K562 (cell line): ENCODE measurements at regions not wholly inside any gene's neighbourhood (a gene's known extent, or its start where the extent isn't known, plus 50 kb on each side); places are given as distances from the start of the nearest gene placed in this dataset.

Source experiments
- ATAC-seq: fragments of 200-7000 bp; cut with Tn5 transposase; 3 replicates; pipeline ENCODE4 v1.9.1; 2020; ENCODE audit warnings: moderate library complexity
- BruUV-seq: library from RNA; stranded (reverse); fragments of 400-500 nt; replicated peaks from 2 replicates; lab custom pipeline; 2021; lab: Mats Ljungman, UMichigan
- CTCF ChIA-PET: fragments of 300-600 bp; formaldehyde crosslinking; extraction: SDS; loops from one replicate; lab custom pipeline; 2021; ENCODE audit warnings: low intra/inter-chr PET ratio; lab: Yijun Ruan, JAX
- POLR2A ChIA-PET: fragments of 300-600, 350-650 bp; sonication (Branson Sonifier 250); formaldehyde crosslinking; extraction: SDS; loops from one replicate; lab custom pipeline; 2021; ENCODE audit warnings: antibody characterized with exemption, inconsistent platforms; lab: Yijun Ruan, JAX
- DNase-seq, 4 experiments: peaks; one replicate each; pipeline versions ENCODE4 v3.0.0 to v3.0.0-alpha.2; 2011 to 2018; ENCODE audit warnings: low spot score in 3 of 4, mixed read lengths in 3 of 4; ENCODE audit errors: extremely low read depth in 1 of 4
- FAIRE-seq: peaks from 2 replicates; lab custom pipeline; 2011; peaks lifted over from hg19 to GRCh38; lab: Jason Lieb, UNC
- H2AFZ ChIP-seq: 2 replicates; pipeline ENCODE4 v1.6.0; 2011; ENCODE audit warnings: low read depth, low read length, control low read depth, inconsistent platforms
- H3K27ac ChIP-seq: fragments of 200-600 bp; 3 replicates; pipeline ENCODE4 v1.8.0; 2011; ENCODE audit warnings: low read depth, mild to moderate bottlenecking, control low read depth, inconsistent platforms, low read length, moderate library complexity, mixed read lengths; ENCODE audit errors: extremely low read depth
- H3K27me3 ChIP-seq, 2 experiments: fragments of 300-600 bp in 1 of 2; 2 replicates in 1 of 2; 3 replicates in 1 of 2; pipeline versions ENCODE4 v1.6.0 to v1.8.0; 2011; ENCODE audit warnings: inconsistent platforms in 2 of 2, low read length in 2 of 2, mild to moderate bottlenecking in 1 of 2, mixed read lengths in 1 of 2, moderate library complexity in 1 of 2; ENCODE audit not compliant: control insufficient read depth in 2 of 2, insufficient read depth in 2 of 2
- H3K36me3 ChIP-seq: fragments of 300-600 bp; 3 replicates; pipeline ENCODE4 v1.8.0; 2011; ENCODE audit warnings: mild to moderate bottlenecking, low read length, inconsistent platforms; ENCODE audit not compliant: control insufficient read depth, insufficient read depth
- H3K4me1 ChIP-seq, 2 experiments: fragments of 200-600 bp in 1 of 2; replicated peaks in 1 of 2; 2 replicates in 1 of 2; 3 replicates in 1 of 2; pipeline versions ENCODE4 v1.5.1 to v1.8.0; 2011; ENCODE audit warnings: inconsistent platforms in 2 of 2, low read length in 2 of 2, mild to moderate bottlenecking in 1 of 2, mixed read lengths in 1 of 2, moderate library complexity in 1 of 2; ENCODE audit not compliant: control insufficient read depth in 2 of 2, insufficient read depth in 2 of 2
- H3K4me2 ChIP-seq: 2 replicates; pipeline ENCODE4 v1.6.1; 2011; ENCODE audit warnings: low read length, control low read depth, inconsistent platforms, mixed read lengths; ENCODE audit not compliant: insufficient read depth
- H3K4me3 ChIP-seq: fragments of 200-600 bp; sonication (generic), shearing (Covaris generic); 2 replicates; pipeline ENCODE4 v1.5.1; 2016; ENCODE audit warnings: control low read depth, inconsistent platforms
- H3K79me2 ChIP-seq: fragments of 200-600 bp; 3 replicates; pipeline ENCODE4 v1.8.0; 2011; ENCODE audit warnings: low read length, inconsistent platforms; ENCODE audit not compliant: control insufficient read depth, insufficient read depth
- H3K9ac ChIP-seq, 2 experiments: 2 replicates each; pipeline versions ENCODE4 v1.6.0 to v1.6.1; 2011; ENCODE audit warnings: low read depth in 2 of 2, low read length in 2 of 2, control low read depth in 1 of 2, inconsistent platforms in 1 of 2, mild to moderate bottlenecking in 1 of 2, mixed read lengths in 1 of 2; ENCODE audit not compliant: insufficient read depth in 1 of 2
- H3K9me1 ChIP-seq: one replicate; pipeline ENCODE4 v1.6.0; 2011; ENCODE audit warnings: inconsistent platforms, mild to moderate bottlenecking, low read length, moderate library complexity; ENCODE audit not compliant: control insufficient read depth, insufficient read depth
- H3K9me3 ChIP-seq: replicated peaks from 2 replicates; pipeline ENCODE4 v1.5.1; 2011; ENCODE audit warnings: low read depth, low read length, inconsistent platforms; ENCODE audit not compliant: control insufficient read depth, insufficient read depth
- H4K20me1 ChIP-seq: replicated peaks from 2 replicates; pipeline ENCODE4 v1.6.1; 2011; ENCODE audit warnings: low read length, inconsistent platforms, mixed read lengths; ENCODE audit not compliant: control insufficient read depth, insufficient read depth
- ATF1 ChIP-seq, 2 experiments: fragments of 450-650 bp in 1 of 2; IDR thresholded peaks; 2 replicates each; pipeline ENCODE4 v1.6.1; 2016; ENCODE audit warnings: missing compliant biosample characterization in 1 of 2, missing genetic modification characterization in 1 of 2
- BHLHE40 ChIP-seq: IDR thresholded peaks from 2 replicates; pipeline ENCODE4 v1.6.1; 2011; ENCODE audit warnings: low read length, improper control_type of control experiment
- CHD4 ChIP-seq: fragments of 200-600 bp; sonication (generic); IDR thresholded peaks from 3 replicates; pipeline ENCODE4 v1.6.1; 2012; ENCODE audit warnings: low read depth, mild to moderate bottlenecking, mixed read lengths, low read length, inconsistent platforms; ENCODE audit not compliant: insufficient read depth, insufficient replicate concordance, poor library complexity, severe bottlenecking
- FOXK2 ChIP-seq, 2 experiments: fragments of 450-650 bp; IDR thresholded peaks in 1 of 2; conservative IDR thresholded peaks in 1 of 2; 2 replicates each; pipeline ENCODE4 v1.6.1; 2016; ENCODE audit warnings: low read depth in 2 of 2, mild to moderate bottlenecking in 1 of 2
- HBP1 ChIP-seq: fragments of 450-650 bp; formaldehyde crosslinking; IDR thresholded peaks from 2 replicates; pipeline ENCODE4 v1.4.0; 2022; ENCODE audit warnings: missing genetic modification characterization
- HNRNPUL1 ChIP-seq: fragments of 200-400 bp; formaldehyde crosslinking; IDR thresholded peaks from 2 replicates; pipeline ENCODE4 v1.6.1; 2017; ENCODE audit warnings: low read length
- KHSRP ChIP-seq: fragments of 450-650 bp; IDR thresholded peaks from 2 replicates; pipeline ENCODE4 v1.6.1; 2017
- MEF2D ChIP-seq: conservative IDR thresholded peaks from 2 replicates; pipeline ENCODE4 v1.6.1; 2016; ENCODE audit warnings: low read depth, missing genetic modification characterization, missing compliant biosample characterization
- PHF8 ChIP-seq: fragments of 200-600 bp; sonication (generic); IDR thresholded peaks from 2 replicates; pipeline ENCODE4 v1.6.1; 2012; ENCODE audit warnings: mixed run types, mild to moderate bottlenecking, inconsistent platforms, low read length, moderate library complexity, borderline replicate concordance
- PREB ChIP-seq: sonication (generic); formaldehyde crosslinking; IDR thresholded peaks from 2 replicates; pipeline ENCODE4 v1.8.1; 2023; ENCODE audit warnings: mild to moderate bottlenecking, missing genetic modification reagents
- RBFOX2 ChIP-seq: fragments of 200-400 bp; formaldehyde crosslinking; IDR thresholded peaks from 2 replicates; pipeline ENCODE4 v1.6.1; 2017; ENCODE audit warnings: low read depth, mild to moderate bottlenecking, low read length, moderate library complexity
- RUNX1 ChIP-seq: sonication (generic); IDR thresholded peaks from 2 replicates; pipeline ENCODE4 v1.6.1; 2016; ENCODE audit warnings: antibody characterized with exemption, low read depth
- SIN3A ChIP-seq, 2 experiments: fragments of 150-350 bp in 1 of 2; IDR thresholded peaks; 2 replicates each; pipeline ENCODE4 v1.6.1; 2011 to 2016; ENCODE audit warnings: borderline replicate concordance in 2 of 2, low read depth in 2 of 2, low read length in 2 of 2, mild to moderate bottlenecking in 2 of 2, moderate library complexity in 2 of 2; ENCODE audit not compliant: control insufficient read depth in 1 of 2
- SMAD3 ChIP-seq: fragments of 450-650 bp; formaldehyde crosslinking; conservative IDR thresholded peaks from 2 replicates; pipeline ENCODE4 v1.4.0; 2020; ENCODE audit warnings: mild to moderate bottlenecking
- ZNF175 ChIP-seq: fragments of 200-800 bp; sonication (Bioruptor generic); IDR thresholded peaks from 2 replicates; pipeline ENCODE4 v1.6.1; 2016; ENCODE audit warnings: low read depth, mild to moderate bottlenecking, missing genetic modification characterization, missing compliant biosample characterization
- ZNF311 ChIP-seq: fragments of 250-450 bp; sonication (Bioruptor Pico); IDR thresholded peaks from 2 replicates; pipeline ENCODE4 v1.4.0; 2020; ENCODE audit warnings: mild to moderate bottlenecking, moderate library complexity
- ZNF408 ChIP-seq: fragments of 250-450 bp; sonication (Bioruptor Pico); IDR thresholded peaks from 2 replicates; pipeline ENCODE4 v1.4.0; 2020; ENCODE audit warnings: low read depth, mild to moderate bottlenecking, moderate library complexity
- ZNF586 ChIP-seq: fragments of 450-650 bp; formaldehyde crosslinking; conservative IDR thresholded peaks from 2 replicates; pipeline ENCODE4 v1.4.0; 2020; ENCODE audit warnings: mild to moderate bottlenecking, moderate library complexity
- ZNF77 ChIP-seq: fragments of 250-450 bp; sonication (Bioruptor Pico); IDR thresholded peaks from 2 replicates; pipeline ENCODE4 v1.5.0; 2020
- ZSCAN32 ChIP-seq: fragments of 450-650 bp; formaldehyde crosslinking; IDR thresholded peaks from 2 replicates; pipeline ENCODE4 v1.4.0; 2020; ENCODE audit warnings: mild to moderate bottlenecking, moderate library complexity
- WGBS: fragments of 100-300 bp; shearing (Covaris generic); methylation state at CpG from one replicate; pipeline ENCODE4 v1.1.6; 2016; ENCODE audit warnings: low coverage, mixed read lengths; ENCODE audit not compliant: insufficient coverage; ENCODE audit errors: missing lambda C conversion rate; 5-methylcytosine and 5-hydroxymethylcytosine counted together
- in situ Hi-C: fragments of 300-500 bp; cut with MboI; formaldehyde crosslinking; loops from 4 replicates; pipeline ENCODE4 v1.15.0; 2018; ENCODE audit warnings: inconsistent platforms, mixed read lengths
- intact Hi-C: fragments of 100-400 bp; cut with micrococcal nuclease; formaldehyde crosslinking; loops from 2 replicates; pipeline ENCODE4 v1.14.2; 2022

GRCh38 chr2:49827366-49827765 is 673.1 kb upstream of the FSHR start:
- no peak for DNase-seq
- CTCF ChIA-PET, result no interaction called here

More at GRCh38 chr2:49827366-49827765, 673.1 kb upstream of the FSHR start:
- Histone ChIP-seq H3K27ac (no peak overlapping the region), H3K27me3 (no peaks in the 10 kb centered on the region), H3K4me1 (no peaks in the 10 kb centered on the region), H3K4me2 (no peak overlapping the region), H2AFZ (no peak overlapping the region), H3K79me2 (no peaks in the 10 kb centered on the region), H4K20me1 (no peaks in the 10 kb centered on the region), H3K4me3 (no peak overlapping the region), H3K9me3 (no peaks in the 10 kb centered on the region), H3K9me1 (no peaks in the 10 kb centered on the region), H3K9ac (no peak overlapping the region), H3K36me3 (no peaks in the 10 kb centered on the region)
- TF ChIP-seq ZSCAN32 (no peak), SIN3A (IDR thresholded peaks at IDR 0.05; ENCODE audit: borderline replicate concordance in 2 of 2, control insufficient read depth in 1 of 2, low read depth in 2 of 2, low read length in 2 of 2) (no peak), RUNX1 (no peak), ZNF311 (CRISPR knock-in tag) (no peak), KHSRP (no peak), HNRNPUL1 (no peak), ZNF586 (no peak), ATF1 (CRISPR knock-in tag; IDR thresholded peaks at IDR 0.05) (no peak), ATF1 (tag; IDR thresholded peaks at IDR 0.05) (no peak), CHD4 (no peak), SMAD3 (CRISPR knock-in tag) (no peak), ZNF175 (CRISPR knock-in tag) (no peak), MEF2D (tag) (no peak), PHF8 (no peak), ZNF77 (no peak), BHLHE40 (no peak), FOXK2 (conservative IDR thresholded peaks at IDR 0.05 in 1 of 2, IDR thresholded peaks at IDR 0.05 in 1 of 2; ENCODE audit: low read depth in 2 of 2) (no peak), ZNF408 (no peak), RBFOX2 (no peak), PREB (no peak), HBP1 (no peak)
- no TSS peak for BruUV-seq
- FAIRE-seq (no peak), ATAC-seq (no peak)
- POLR2A ChIA-PET, result no interaction called here
- in situ Hi-C loops (no loop called here), intact Hi-C loops (no loop called here)
- WGBS, result 7% methylated on average over 5 of the region's 5 CpGs
